ENCODE measurements at regions not wholly inside any gene's neighbourhood (a gene's known extent, or its start where the extent isn't known, plus 50 kb on each side); places are given as distances from the start of the nearest gene placed in this dataset.

DNA sequence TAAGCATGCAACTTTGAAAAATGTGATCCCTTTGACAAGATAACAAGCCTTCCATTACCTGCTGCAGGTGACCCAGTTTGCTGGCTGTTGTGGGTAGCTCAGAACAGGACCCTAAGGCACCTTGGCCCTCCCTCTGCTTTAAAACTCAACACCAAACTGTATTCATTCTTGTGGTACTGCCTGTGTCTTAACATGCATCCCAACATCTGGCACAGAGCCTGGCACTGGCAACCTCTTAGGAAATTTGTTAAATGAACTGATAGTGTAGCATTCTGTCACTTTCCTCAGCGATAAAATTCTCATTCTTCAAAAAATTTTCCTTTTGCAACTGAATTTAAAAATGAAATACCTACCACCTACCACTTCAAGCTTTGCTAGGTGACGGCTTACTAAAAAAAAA, 287.3 kb upstream of the ADAMTS9 start:
- no peaks in the 10 kb centered on the region for H3K9me3 ChIP-seq (ENCODE audit: control insufficient read depth in 2 of 2, insufficient read depth in 1 of 2, low read depth in 1 of 2, low read length in 1 of 2)
- H3K27me3 ChIP-seq (ENCODE audit: control insufficient read depth in 3 of 3, insufficient read depth in 3 of 3, low read length in 3 of 3) = no peaks in the 10 kb centered on the region
- no peak for DNase-seq
- FAIRE-seq = no peak
- H3K36me3 ChIP-seq (ENCODE audit: control insufficient read depth in 3 of 3, insufficient read depth in 2 of 3, low read depth in 1 of 3, low read length in 3 of 3) = no peaks in the 10 kb centered on the region
- H3K4me1 ChIP-seq (ENCODE audit: control insufficient read depth in 3 of 3, insufficient read depth in 2 of 3, low read depth in 1 of 3, low read length in 2 of 3) = no peaks in the 10 kb centered on the region
- 80 to 94% (median 88%) methylated on average over 2 of the region's 2 CpGs for WGBS, 3 donors
- no peak overlapping the region for H3K4me3 ChIP-seq (ENCODE audit: low read depth in 1 of 3, low read length in 3 of 3)
- no peak overlapping the region for H3K27ac ChIP-seq (ENCODE audit: low read depth in 1 of 3, low read length in 2 of 3)

DNA sequence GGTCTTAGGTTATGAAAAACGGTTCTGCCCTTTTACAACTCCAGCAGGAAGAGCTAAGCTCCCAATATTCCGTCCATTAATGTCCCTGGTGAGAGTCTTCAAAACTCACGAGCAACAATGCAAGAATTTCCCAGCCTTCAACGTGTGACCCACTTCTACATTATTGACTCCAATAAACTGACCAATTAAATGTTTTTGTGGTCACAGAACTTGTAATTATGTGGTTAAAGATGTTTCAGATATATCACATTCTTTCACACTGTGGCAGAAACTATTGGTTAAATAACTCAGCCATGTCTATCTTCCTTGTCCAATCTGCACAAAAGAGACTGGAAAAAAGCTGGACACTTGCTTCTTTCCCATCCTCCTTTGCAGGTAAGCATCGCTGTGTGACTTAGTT, 286.6 kb upstream of the ADAMTS9 start:
- Histone ChIP-seq H3K4me1 (ENCODE audit: control insufficient read depth in 3 of 3, insufficient read depth in 2 of 3, low read depth in 1 of 3, low read length in 2 of 3) (no peaks in the 10 kb centered on the region), H3K9me3 (ENCODE audit: control insufficient read depth in 2 of 2, insufficient read depth in 1 of 2, low read depth in 1 of 2, low read length in 1 of 2) (no peaks in the 10 kb centered on the region), H3K27ac (ENCODE audit: low read depth in 1 of 3, low read length in 2 of 3) (no peak overlapping the region), H3K4me3 (ENCODE audit: low read depth in 1 of 3, low read length in 3 of 3) (no peak overlapping the region), H3K27me3 (ENCODE audit: control insufficient read depth in 3 of 3, insufficient read depth in 3 of 3, low read length in 3 of 3) (no peaks in the 10 kb centered on the region), H3K36me3 (ENCODE audit: control insufficient read depth in 3 of 3, insufficient read depth in 2 of 3, low read depth in 1 of 3, low read length in 3 of 3) (no peaks in the 10 kb centered on the region)
- 84 to 85% (median 84%) methylated on average over 5 of the region's 5 CpGs for WGBS, 3 donors
- FAIRE-seq = no peak
- DNase-seq = no peak

DNA sequence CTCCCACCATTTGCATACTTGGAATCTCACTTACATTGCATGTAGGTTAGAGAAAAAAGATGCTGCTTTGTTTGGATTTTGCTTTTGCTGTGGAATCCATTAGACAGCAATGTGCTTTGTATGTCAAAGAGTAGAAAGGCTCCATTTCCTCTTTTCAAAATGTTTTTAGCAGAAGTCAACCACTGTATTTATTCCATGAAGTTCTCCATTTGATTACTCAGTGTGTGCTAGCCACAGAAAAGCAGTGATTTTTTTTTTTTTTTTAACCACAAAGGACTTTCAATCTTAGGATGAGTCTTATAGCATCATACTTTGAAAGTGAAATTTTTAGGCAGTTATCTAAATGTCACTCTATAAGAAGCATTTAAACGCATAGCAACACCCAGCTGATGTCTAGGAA, 285.0 kb upstream of the ADAMTS9 start:
- 71 to 85% (median 73%) methylated on average over 1 of the region's 1 CpG for WGBS, 3 donors
- H3K4me3 ChIP-seq (ENCODE audit: low read depth in 1 of 3, low read length in 3 of 3) = no peak overlapping the region
- H3K36me3 ChIP-seq (ENCODE audit: control insufficient read depth in 3 of 3, insufficient read depth in 2 of 3, low read depth in 1 of 3, low read length in 3 of 3) = no peaks in the 10 kb centered on the region
- FAIRE-seq = no peak
- DNase-seq = no peak
- no peaks in the 10 kb centered on the region for H3K4me1 ChIP-seq (ENCODE audit: control insufficient read depth in 3 of 3, insufficient read depth in 2 of 3, low read depth in 1 of 3, low read length in 2 of 3)
- H3K27me3 ChIP-seq (ENCODE audit: control insufficient read depth in 3 of 3, insufficient read depth in 3 of 3, low read length in 3 of 3) = no peaks in the 10 kb centered on the region
- H3K9me3 ChIP-seq (ENCODE audit: control insufficient read depth in 2 of 2, insufficient read depth in 1 of 2, low read depth in 1 of 2, low read length in 1 of 2) = no peaks in the 10 kb centered on the region
- no peak overlapping the region for H3K27ac ChIP-seq (ENCODE audit: low read depth in 1 of 3, low read length in 2 of 3)

- no peaks in the 10 kb centered on the region for H3K4me1 ChIP-seq (ENCODE audit: control insufficient read depth in 3 of 3, insufficient read depth in 2 of 3, low read depth in 1 of 3, low read length in 2 of 3)
- FAIRE-seq (no peak), DNase-seq (no peak)
- H3K27me3 ChIP-seq (ENCODE audit: control insufficient read depth in 3 of 3, insufficient read depth in 3 of 3, low read length in 3 of 3) = no peaks in the 10 kb centered on the region
- H3K9me3 ChIP-seq (ENCODE audit: control insufficient read depth in 2 of 2, insufficient read depth in 1 of 2, low read depth in 1 of 2, low read length in 1 of 2) = no peaks in the 10 kb centered on the region
- H3K36me3 ChIP-seq (ENCODE audit: control insufficient read depth in 3 of 3, insufficient read depth in 2 of 3, low read depth in 1 of 3, low read length in 3 of 3) = no peaks in the 10 kb centered on the region
- WGBS, 3 donors = 53 to 84% (median 76%) methylated on average over 1 of the region's 1 CpG
- H3K27ac ChIP-seq (ENCODE audit: low read depth in 1 of 3, low read length in 2 of 3) = no peak overlapping the region
- H3K4me3 ChIP-seq (ENCODE audit: low read depth in 1 of 3, low read length in 3 of 3) = no peak overlapping the region
Observed at GRCh38 chr3:64971602-64972001, 283.8 kb upstream of the ADAMTS9 start.

GRCh38 chr3:64970634-64971033, 282.8 kb upstream of the ADAMTS9 start:
- no peaks in the 10 kb centered on the region for H3K4me1 ChIP-seq (ENCODE audit: control insufficient read depth in 3 of 3, insufficient read depth in 2 of 3, low read depth in 1 of 3, low read length in 2 of 3)
- FAIRE-seq (no peak), DNase-seq (no peak)
- no peaks in the 10 kb centered on the region for H3K9me3 ChIP-seq (ENCODE audit: control insufficient read depth in 2 of 2, insufficient read depth in 1 of 2, low read depth in 1 of 2, low read length in 1 of 2)
- H3K36me3 ChIP-seq (ENCODE audit: control insufficient read depth in 3 of 3, insufficient read depth in 2 of 3, low read depth in 1 of 3, low read length in 3 of 3) = no peaks in the 10 kb centered on the region
- no peak overlapping the region for H3K4me3 ChIP-seq (ENCODE audit: low read depth in 1 of 3, low read length in 3 of 3)
- H3K27me3 ChIP-seq (ENCODE audit: control insufficient read depth in 3 of 3, insufficient read depth in 3 of 3, low read length in 3 of 3) = no peaks in the 10 kb centered on the region
- 78 to 92% (median 88%) methylated on average over 3 of the region's 3 CpGs for WGBS, 3 donors
- H3K27ac ChIP-seq (ENCODE audit: low read depth in 1 of 3, low read length in 2 of 3) = no peak overlapping the region

- H3K4me1 ChIP-seq (ENCODE audit: control insufficient read depth in 3 of 3, insufficient read depth in 2 of 3, low read depth in 1 of 3, low read length in 2 of 3) = no peaks in the 10 kb centered on the region
- H3K27ac ChIP-seq (ENCODE audit: low read depth in 1 of 3, low read length in 2 of 3) = no peak overlapping the region
- no peaks in the 10 kb centered on the region for H3K27me3 ChIP-seq (ENCODE audit: control insufficient read depth in 3 of 3, insufficient read depth in 3 of 3, low read length in 3 of 3)
- H3K36me3 ChIP-seq (ENCODE audit: control insufficient read depth in 3 of 3, insufficient read depth in 2 of 3, low read depth in 1 of 3, low read length in 3 of 3) = no peaks in the 10 kb centered on the region
- no peaks in the 10 kb centered on the region for H3K9me3 ChIP-seq (ENCODE audit: control insufficient read depth in 2 of 2, insufficient read depth in 1 of 2, low read depth in 1 of 2, low read length in 1 of 2)
- no peak for DNase-seq
- no peak for FAIRE-seq
- H3K4me3 ChIP-seq (ENCODE audit: low read depth in 1 of 3, low read length in 3 of 3) = no peak overlapping the region
Observed at GRCh38 chr3:64961301-64961700, 273.5 kb upstream of the ADAMTS9 start.

DNA sequence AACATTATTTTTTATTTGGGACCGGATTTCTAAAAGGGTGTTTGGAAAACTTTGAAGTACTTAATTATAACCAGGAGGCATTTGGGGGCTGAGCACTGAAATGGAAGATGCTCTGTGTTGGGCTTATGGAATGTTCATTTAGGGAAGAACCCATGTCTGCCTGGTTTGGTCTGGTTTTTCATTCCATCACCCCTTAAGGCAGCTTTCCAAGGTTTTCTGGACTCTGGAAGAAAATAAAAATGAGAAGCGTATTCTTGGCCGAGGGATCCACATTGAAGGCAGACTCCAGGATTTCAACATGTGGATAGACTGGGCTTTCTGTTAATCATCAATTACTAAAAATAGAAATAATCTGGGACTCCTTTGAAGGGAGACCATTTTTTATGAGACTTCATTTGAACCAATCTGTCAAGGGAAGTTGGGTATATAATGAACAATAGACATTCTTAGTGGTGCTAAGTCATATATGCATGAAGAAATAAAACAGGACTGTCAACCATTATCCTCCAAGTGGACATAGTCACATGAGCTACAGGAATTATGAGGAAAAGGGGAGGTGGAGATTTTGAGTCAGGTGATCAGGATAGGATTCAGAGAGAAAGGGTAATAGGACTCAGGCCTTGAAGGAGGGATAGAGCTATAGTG, 270.5 kb upstream of the ADAMTS9 start:
- H3K9me3 ChIP-seq (ENCODE audit: control insufficient read depth in 2 of 2, insufficient read depth in 1 of 2, low read depth in 1 of 2, low read length in 1 of 2) = no peaks in the 10 kb centered on the region
- H3K36me3 ChIP-seq (ENCODE audit: control insufficient read depth in 3 of 3, insufficient read depth in 2 of 3, low read depth in 1 of 3, low read length in 3 of 3) = no peaks in the 10 kb centered on the region
- H3K4me1 ChIP-seq (ENCODE audit: control insufficient read depth in 3 of 3, insufficient read depth in 2 of 3, low read depth in 1 of 3, low read length in 2 of 3) = no peaks in the 10 kb centered on the region
- no peak overlapping the region for H3K4me3 ChIP-seq (ENCODE audit: low read depth in 1 of 3, low read length in 3 of 3)
- DNase-seq (no peak), FAIRE-seq (no peak)
- no peak overlapping the region for H3K27ac ChIP-seq (ENCODE audit: low read depth in 1 of 3, low read length in 2 of 3)
- H3K27me3 ChIP-seq (ENCODE audit: control insufficient read depth in 3 of 3, insufficient read depth in 3 of 3, low read length in 3 of 3) = no peaks in the 10 kb centered on the region
- 74 to 91% (median 83%) methylated on average over 3 of the region's 3 CpGs for WGBS, 3 donors

DNA sequence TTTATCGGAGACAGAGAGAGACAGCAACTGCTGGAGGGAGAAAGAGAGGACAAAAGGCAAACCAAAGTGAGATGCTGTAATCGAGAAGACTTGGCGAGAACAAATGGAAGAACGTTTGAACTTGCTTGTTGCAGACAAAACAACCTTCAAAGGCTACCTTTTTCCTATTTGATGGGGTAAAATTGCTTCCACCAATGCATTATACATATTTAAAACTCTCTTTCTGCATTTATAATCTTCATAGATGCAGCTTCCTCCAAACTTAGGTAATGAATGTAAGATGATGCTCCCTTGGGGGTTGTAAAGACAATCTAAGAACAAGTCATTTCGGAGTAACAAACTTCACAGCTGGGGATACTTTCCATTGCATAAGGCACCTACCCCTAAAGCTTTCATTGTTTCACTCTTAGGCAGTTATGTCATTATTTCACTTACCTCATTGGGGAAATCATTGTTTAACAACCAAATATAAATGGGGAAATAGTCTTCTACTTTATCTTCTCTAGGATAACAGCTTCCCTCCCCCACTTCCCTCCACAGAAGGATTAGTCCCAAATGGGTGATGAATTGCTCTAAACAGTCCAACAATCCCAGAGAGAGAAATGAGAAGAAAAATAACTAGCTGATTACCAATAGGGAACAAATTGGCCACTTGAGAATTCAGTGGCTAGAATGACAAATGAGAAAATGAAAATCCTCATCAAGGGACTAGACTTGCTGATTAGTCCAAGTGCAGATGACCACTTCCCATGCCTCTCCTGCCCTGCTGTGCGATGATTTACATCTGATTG, 269.8 kb upstream of the ADAMTS9 start:
- Histone ChIP-seq H3K4me3 (ENCODE audit: low read depth in 1 of 3, low read length in 3 of 3) (no peak overlapping the region), H3K4me1 (ENCODE audit: control insufficient read depth in 3 of 3, insufficient read depth in 2 of 3, low read depth in 1 of 3, low read length in 2 of 3) (no peaks in the 10 kb centered on the region), H3K27me3 (ENCODE audit: control insufficient read depth in 3 of 3, insufficient read depth in 3 of 3, low read length in 3 of 3) (no peaks in the 10 kb centered on the region), H3K36me3 (ENCODE audit: control insufficient read depth in 3 of 3, insufficient read depth in 2 of 3, low read depth in 1 of 3, low read length in 3 of 3) (no peaks in the 10 kb centered on the region), H3K27ac (ENCODE audit: low read depth in 1 of 3, low read length in 2 of 3) (no peak overlapping the region), H3K9me3 (ENCODE audit: control insufficient read depth in 2 of 2, insufficient read depth in 1 of 2, low read depth in 1 of 2, low read length in 1 of 2) (no peaks in the 10 kb centered on the region)
- no peak for FAIRE-seq
- DNase-seq = no peak
- WGBS, 3 donors = 83 to 90% (median 86%) methylated on average over 6 of the region's 6 CpGs

Data from small intestine (tissue), 7 donors.